ENCODE measurements at regions not wholly inside any gene's neighbourhood (a gene's known extent, or its start where the extent isn't known, plus 50 kb on each side); places are given as distances from the start of the nearest gene placed in this dataset.
A peak's percentile ranks its signal among the peaks of the same experiment; 100 is the strongest.
"Not testable (repeated sequence)": the region's sequence is repeated elsewhere in the genome, so short reads cannot be mapped to it uniquely, and the experiment has no call there.

GRCh38 chr19:20365146-20365545 is 198.1 kb downstream of the ZNF486 start:
- peaks cover 22% of the 10 kb centered on the region for H3K4me1 Mint-ChIP-seq (ENCODE audit: low read depth, unreplicated experiment)
- peaks cover 7% of the 10 kb centered on the region for H3K9me3 Mint-ChIP-seq (ENCODE audit: unreplicated experiment)
- H3K4me3 Mint-ChIP-seq (ENCODE audit: unreplicated experiment), result no peak overlapping the region

GRCh38 chr19:20359933-20360720 is 193.1 kb downstream of the ZNF486 start:
- Mint-ChIP-seq H3K27me3 (ENCODE audit: unreplicated experiment) (peaks cover 2% of the 10 kb centered on the region), H3K4me3 (ENCODE audit: unreplicated experiment) (peak overlapping the region; percentile 8), H3K36me3 (ENCODE audit: unreplicated experiment) (peaks cover 10% of the 10 kb centered on the region), H3K4me1 (ENCODE audit: low read depth, unreplicated experiment) (peaks cover 11% of the 10 kb centered on the region), H3K9me3 (ENCODE audit: unreplicated experiment) (no peaks in the 10 kb centered on the region), H3K27ac (ENCODE audit: unreplicated experiment) (no peak overlapping the region)
- peak; percentile 78 for DNase-seq
- peak; percentile 81 for TF ChIP-seq CTCF (IDR thresholded peaks at IDR 0.05; ENCODE audit: partially characterized antibody, unreplicated experiment)

More at GRCh38 chr19:20365146-20365545, 198.1 kb downstream of the ZNF486 start:
- no peak for DNase-seq
- peaks cover 6% of the 10 kb centered on the region for H3K27me3 Mint-ChIP-seq (ENCODE audit: unreplicated experiment)
- H3K36me3 Mint-ChIP-seq (ENCODE audit: unreplicated experiment), result peaks cover 21% of the 10 kb centered on the region
- TF ChIP-seq CTCF (IDR thresholded peaks at IDR 0.05; ENCODE audit: partially characterized antibody, unreplicated experiment), result no peak
- H3K27ac Mint-ChIP-seq (ENCODE audit: unreplicated experiment), result no peak overlapping the region

- not testable (repeated sequence) for H3K27me3 Mint-ChIP-seq (ENCODE audit: unreplicated experiment); H3K4me3 Mint-ChIP-seq (ENCODE audit: unreplicated experiment); H3K36me3 Mint-ChIP-seq (ENCODE audit: unreplicated experiment); H3K4me1 Mint-ChIP-seq (ENCODE audit: low read depth, unreplicated experiment); DNase-seq; H3K9me3 Mint-ChIP-seq (ENCODE audit: unreplicated experiment)
- peak overlapping the region; percentile 19 for H3K27ac Mint-ChIP-seq (ENCODE audit: unreplicated experiment)
Observed at GRCh38 chr19:20358841-20359465, 191.9 kb downstream of the ZNF486 start.

- Mint-ChIP-seq H3K27ac (ENCODE audit: unreplicated experiment) (no peak overlapping the region), H3K9me3 (ENCODE audit: unreplicated experiment) (no peaks in the 10 kb centered on the region), H3K27me3 (ENCODE audit: unreplicated experiment) (peaks cover 2% of the 10 kb centered on the region), H3K4me1 (ENCODE audit: low read depth, unreplicated experiment) (peaks cover 9% of the 10 kb centered on the region), H3K36me3 (ENCODE audit: unreplicated experiment) (peaks cover 4% of the 10 kb centered on the region), H3K4me3 (ENCODE audit: unreplicated experiment) (no peak overlapping the region)
- TF ChIP-seq CTCF (IDR thresholded peaks at IDR 0.05; ENCODE audit: partially characterized antibody, unreplicated experiment), result no peak
- no peak for DNase-seq
Observed at GRCh38 chr19:20357921-20358320, 190.9 kb downstream of the ZNF486 start.

- Mint-ChIP-seq H3K9me3 (ENCODE audit: unreplicated experiment) (no peaks in the 10 kb centered on the region), H3K27me3 (ENCODE audit: unreplicated experiment) (no peaks in the 10 kb centered on the region), H3K4me1 (ENCODE audit: low read depth, unreplicated experiment) (peaks cover 12% of the 10 kb centered on the region), H3K36me3 (ENCODE audit: unreplicated experiment) (no peaks in the 10 kb centered on the region), H3K4me3 (ENCODE audit: unreplicated experiment) (no peak overlapping the region), H3K27ac (ENCODE audit: unreplicated experiment) (no peak overlapping the region)
- TF ChIP-seq CTCF (IDR thresholded peaks at IDR 0.05; ENCODE audit: partially characterized antibody, unreplicated experiment), result no peak
- no peak for DNase-seq
Observed at GRCh38 chr19:20351244-20351643, 184.2 kb downstream of the ZNF486 start.

All from glutamatergic neuron (in vitro differentiated cells).